PFSK-1 (cell line): ENCODE measurements at regions not wholly inside any gene's neighbourhood (a gene's known extent, or its start where the extent isn't known, plus 50 kb on each side); places are given as distances from the start of the nearest gene placed in this dataset.

ENCODE experiments used
- FOXP2 ChIP-seq: optimal IDR thresholded peaks from 2 replicates; pipeline ENCODE3; 2011; ENCODE audit warnings: borderline replicate concordance, control low read depth, inconsistent platforms; ENCODE audit not compliant: insufficient read depth; ENCODE audit errors: extremely low read length, extremely low read depth
- POLR2AphosphoS5 ChIP-seq: IDR thresholded peaks from 2 replicates; pipeline ENCODE4 v1.6.1; 2012; ENCODE audit warnings: low read depth, mild to moderate bottlenecking, control low read depth, low read length, moderate library complexity
- SIN3A ChIP-seq: IDR thresholded peaks from 2 replicates; pipeline ENCODE4 v1.6.1; 2012; ENCODE audit warnings: mild to moderate bottlenecking, low read length, moderate library complexity, borderline replicate concordance; ENCODE audit not compliant: insufficient read depth
- TAF1 ChIP-seq: IDR thresholded peaks from 2 replicates; pipeline ENCODE4 v1.6.1; 2012; ENCODE audit warnings: low read length, control low read depth, borderline replicate concordance; ENCODE audit not compliant: insufficient read depth
- TF ChIP-seq, protein P1 (sequence below), 2 experiments: IDR thresholded peaks; 2 replicates each; pipeline versions ENCODE4 v1.6.1 to v1.8.0; 2011 to 2012; ENCODE audit warnings: low read depth in 2 of 2, low read length in 2 of 2, control low read depth in 1 of 2, inconsistent platforms in 1 of 2, mild to moderate bottlenecking in 1 of 2, moderate library complexity in 1 of 2; ENCODE audit not compliant: insufficient read depth in 1 of 2

DNA sequence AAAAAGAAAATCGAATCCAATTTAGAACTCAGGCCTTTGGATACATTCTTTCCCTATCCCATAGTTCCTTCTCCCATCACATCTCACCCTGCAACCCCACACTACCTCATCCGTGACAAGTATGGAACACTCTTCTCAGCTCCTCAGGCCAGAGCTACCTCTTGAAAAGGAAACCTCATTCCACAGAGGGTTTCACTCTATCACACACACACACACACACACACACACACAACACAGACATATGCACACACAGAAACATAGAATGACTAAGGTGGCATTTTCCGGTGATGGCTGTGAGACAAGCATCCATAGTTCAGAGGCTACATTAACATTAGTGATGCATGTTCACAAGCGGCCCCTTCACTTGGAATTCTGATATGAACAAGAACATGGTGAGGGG is 122.0 kb upstream of the HES1 start:
- TF ChIP-seq POLR2AphosphoS5, result no peak
- TF ChIP-seq, protein P1, sequence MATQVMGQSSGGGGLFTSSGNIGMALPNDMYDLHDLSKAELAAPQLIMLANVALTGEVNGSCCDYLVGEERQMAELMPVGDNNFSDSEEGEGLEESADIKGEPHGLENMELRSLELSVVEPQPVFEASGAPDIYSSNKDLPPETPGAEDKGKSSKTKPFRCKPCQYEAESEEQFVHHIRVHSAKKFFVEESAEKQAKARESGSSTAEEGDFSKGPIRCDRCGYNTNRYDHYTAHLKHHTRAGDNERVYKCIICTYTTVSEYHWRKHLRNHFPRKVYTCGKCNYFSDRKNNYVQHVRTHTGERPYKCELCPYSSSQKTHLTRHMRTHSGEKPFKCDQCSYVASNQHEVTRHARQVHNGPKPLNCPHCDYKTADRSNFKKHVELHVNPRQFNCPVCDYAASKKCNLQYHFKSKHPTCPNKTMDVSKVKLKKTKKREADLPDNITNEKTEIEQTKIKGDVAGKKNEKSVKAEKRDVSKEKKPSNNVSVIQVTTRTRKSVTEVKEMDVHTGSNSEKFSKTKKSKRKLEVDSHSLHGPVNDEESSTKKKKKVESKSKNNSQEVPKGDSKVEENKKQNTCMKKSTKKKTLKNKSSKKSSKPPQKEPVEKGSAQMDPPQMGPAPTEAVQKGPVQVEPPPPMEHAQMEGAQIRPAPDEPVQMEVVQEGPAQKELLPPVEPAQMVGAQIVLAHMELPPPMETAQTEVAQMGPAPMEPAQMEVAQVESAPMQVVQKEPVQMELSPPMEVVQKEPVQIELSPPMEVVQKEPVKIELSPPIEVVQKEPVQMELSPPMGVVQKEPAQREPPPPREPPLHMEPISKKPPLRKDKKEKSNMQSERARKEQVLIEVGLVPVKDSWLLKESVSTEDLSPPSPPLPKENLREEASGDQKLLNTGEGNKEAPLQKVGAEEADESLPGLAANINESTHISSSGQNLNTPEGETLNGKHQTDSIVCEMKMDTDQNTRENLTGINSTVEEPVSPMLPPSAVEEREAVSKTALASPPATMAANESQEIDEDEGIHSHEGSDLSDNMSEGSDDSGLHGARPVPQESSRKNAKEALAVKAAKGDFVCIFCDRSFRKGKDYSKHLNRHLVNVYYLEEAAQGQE (IDR thresholded peaks at IDR 0.05; ENCODE audit: insufficient read depth in 1 of 2, low read depth in 2 of 2, low read length in 2 of 2), result no peak
- TF ChIP-seq FOXP2, result no peak
- no peak for TF ChIP-seq TAF1
- no peak for TF ChIP-seq SIN3A

DNA sequence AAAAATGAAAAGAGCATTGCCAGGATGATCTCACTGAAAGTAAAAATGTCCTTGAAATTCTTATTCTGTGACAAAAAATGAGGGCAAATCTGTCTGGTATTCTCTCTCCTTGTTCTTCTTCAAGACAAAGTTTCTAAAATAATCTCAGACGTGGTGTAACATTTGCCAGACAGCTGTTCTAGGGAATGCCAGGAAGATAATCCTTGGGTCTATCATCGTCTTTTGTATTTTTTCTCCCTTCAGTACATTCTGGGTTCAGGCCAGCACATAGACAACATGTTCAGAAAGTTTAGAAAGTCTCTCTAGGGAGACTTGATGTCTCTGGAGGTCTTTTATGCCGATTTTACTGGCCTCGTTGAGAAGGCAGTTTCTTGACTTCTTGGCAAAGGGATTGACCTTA is 121.2 kb upstream of the HES1 start:
- TF ChIP-seq, protein P1 (IDR thresholded peaks at IDR 0.05; ENCODE audit: insufficient read depth in 1 of 2, low read depth in 2 of 2, low read length in 2 of 2), result no peak
- TF ChIP-seq TAF1 (no peak), FOXP2 (no peak), SIN3A (no peak), POLR2AphosphoS5 (no peak)

DNA sequence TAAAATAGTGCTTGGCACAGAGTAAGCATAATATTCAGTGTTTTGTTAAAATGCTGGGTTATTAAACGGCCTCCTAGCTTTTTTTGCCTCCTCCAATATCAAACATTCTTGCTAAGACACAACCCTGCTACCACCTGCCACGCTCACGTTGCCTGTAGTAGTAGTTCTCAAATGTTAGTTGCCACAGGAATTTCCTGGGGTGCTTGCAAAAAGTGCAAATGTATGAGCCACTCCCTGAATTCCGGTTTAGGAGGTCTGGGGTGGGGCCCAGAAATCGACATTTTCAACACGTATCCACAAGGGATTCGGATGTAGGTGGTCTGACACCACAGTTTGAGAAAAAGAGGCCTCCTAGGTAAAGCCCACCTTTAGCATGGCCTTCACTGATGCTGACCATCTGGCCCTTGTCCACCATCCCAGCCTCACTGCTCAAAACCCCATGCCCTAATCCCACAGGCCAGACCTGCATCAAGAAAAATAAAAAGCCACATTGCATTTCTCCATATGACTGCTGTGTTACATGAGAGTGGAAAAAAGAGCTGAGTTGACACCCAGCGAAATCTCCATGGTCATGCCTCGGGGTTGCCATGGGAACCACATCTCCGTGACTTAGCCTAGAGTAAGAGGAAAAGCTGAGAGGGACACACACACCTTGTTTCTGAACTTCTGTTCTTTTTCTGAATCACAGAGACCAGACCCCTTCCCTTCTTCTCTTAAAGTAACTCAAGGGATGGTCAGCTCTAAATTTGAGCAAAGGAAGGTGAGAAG is 116.4 kb upstream of the HES1 start:
- TF ChIP-seq TAF1 (no peak), SIN3A (no peak), POLR2AphosphoS5 (no peak), FOXP2 (no peak)
- TF ChIP-seq, protein P1 (IDR thresholded peaks at IDR 0.05; ENCODE audit: insufficient read depth in 1 of 2, low read depth in 2 of 2, low read length in 2 of 2), result no peak

DNA sequence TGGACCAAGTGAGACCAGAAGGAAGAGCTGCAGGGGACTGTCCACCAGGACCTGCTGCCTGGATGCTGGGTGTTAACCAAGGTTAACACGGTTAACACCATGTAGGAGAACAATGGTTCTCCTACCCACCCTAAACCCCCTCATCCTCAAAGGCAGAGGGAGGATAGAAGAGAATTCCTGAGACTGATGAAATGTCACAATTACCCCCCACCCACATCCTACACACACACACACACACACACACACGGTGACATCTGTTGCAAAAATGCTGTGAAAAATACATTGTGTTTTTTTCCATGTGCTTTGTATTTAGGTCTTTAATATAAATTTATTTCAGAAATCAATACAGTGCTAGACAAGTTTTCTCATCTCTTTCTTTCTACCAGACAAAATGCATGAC is 113.9 kb upstream of the HES1 start:
- TF ChIP-seq POLR2AphosphoS5, result no peak
- TF ChIP-seq, protein P1 (IDR thresholded peaks at IDR 0.05; ENCODE audit: insufficient read depth in 1 of 2, low read depth in 2 of 2, low read length in 2 of 2), result no peak
- no peak for TF ChIP-seq SIN3A
- no peak for TF ChIP-seq FOXP2
